HPDE6-E6E7 (cell line): ENCODE measurements at regions not wholly inside any gene's neighbourhood (a gene's known extent, or its start where the extent isn't known, plus 50 kb on each side); places are given as distances from the start of the nearest gene placed in this dataset.
"Not testable (repeated sequence)": the region's sequence is repeated elsewhere in the genome, so short reads cannot be mapped to it uniquely, and the experiment has no call there.

Source experiments
- DNase-seq: peaks from one replicate; pipeline ENCODE4 v3.0.0; 2011; ENCODE audit warnings: missing footprints; ENCODE audit errors: extremely low spot score

- DNase-seq: no peak
Observed at GRCh38 chrX:56343219-56343618, 111.1 kb downstream of the KLF8 start.

GRCh38 chrX:56343664-56344063, 111.5 kb downstream of the KLF8 start:
- no peak for DNase-seq

- DNase-seq: not testable (repeated sequence)
Observed at GRCh38 chrX:56358145-56358544, 126.0 kb downstream of the KLF8 start.

- not testable (repeated sequence) for DNase-seq
Observed at GRCh38 chrX:56365171-56365570, 133.0 kb downstream of the KLF8 start.

GRCh38 chrX:56366901-56367300, 134.7 kb downstream of the KLF8 start:
- DNase-seq: no peak

GRCh38 chrX:56368962-56369361, 136.8 kb downstream of the KLF8 start:
- DNase-seq: no peak

- DNase-seq: not testable (repeated sequence)
Observed at GRCh38 chrX:56379984-56380780, 148.0 kb downstream of the KLF8 start.

- no peak for DNase-seq
Observed at GRCh38 chrX:56382278-56382677, 150.1 kb downstream of the KLF8 start.

- DNase-seq: no peak
Observed at GRCh38 chrX:56385336-56385735, 153.2 kb downstream of the KLF8 start.

- no peak for DNase-seq
Observed at GRCh38 chrX:56385960-56386359, 153.8 kb downstream of the KLF8 start.

- no peak for DNase-seq
Observed at GRCh38 chrX:56397636-56398035, 165.5 kb downstream of the KLF8 start.

GRCh38 chrX:56402207-56402606, 161.2 kb upstream of the UBQLN2 start:
- no peak for DNase-seq

- DNase-seq: no peak
Observed at GRCh38 chrX:56429581-56429980, 133.8 kb upstream of the UBQLN2 start.

GRCh38 chrX:56451981-56452380, 111.4 kb upstream of the UBQLN2 start:
- not testable (repeated sequence) for DNase-seq

GRCh38 chrX:56462389-56462788, 101.0 kb upstream of the UBQLN2 start:
- DNase-seq: no peak

- DNase-seq: no peak
Observed at GRCh38 chrX:56468441-56468840, 95.0 kb upstream of the UBQLN2 start.

GRCh38 chrX:56494923-56495322, 68.5 kb upstream of the UBQLN2 start:
- DNase-seq: not testable (repeated sequence)

GRCh38 chrX:56498756-56499155, 64.7 kb upstream of the UBQLN2 start:
- no peak for DNase-seq

GRCh38 chrX:56499372-56499771, 64.1 kb upstream of the UBQLN2 start:
- peak; percentile 9 for DNase-seq

GRCh38 chrX:56503941-56504673, 59.3 kb upstream of the UBQLN2 start:
- peak; percentile 4 for DNase-seq

- no peak for DNase-seq
Observed at GRCh38 chrX:56505866-56506265, 57.6 kb upstream of the UBQLN2 start.
